Hepatocyte (in vitro differentiated cells): ENCODE measurements at regions not wholly inside any gene's neighbourhood (a gene's known extent, or its start where the extent isn't known, plus 50 kb on each side); places are given as distances from the start of the nearest gene placed in this dataset.
A peak's percentile ranks its signal among the peaks of the same experiment; 100 is the strongest.
"Not testable (repeated sequence)": the region's sequence is repeated elsewhere in the genome, so short reads cannot be mapped to it uniquely, and the experiment has no call there.

Source experiments
- DNase-seq: peaks from one replicate; pipeline ENCODE4 v3.0.0-alpha.2; 2016; ENCODE audit warnings: low spot score
- H2AFZ ChIP-seq: fragments of 200-600 bp; sonication (generic); 2 replicates; pipeline ENCODE4 v1.6.0; 2016; ENCODE audit warnings: antibody characterized with exemption, mild to moderate bottlenecking
- H3K27ac ChIP-seq: fragments of 200-600 bp; sonication (generic); 2 replicates; pipeline ENCODE4 v1.5.1; 2016; ENCODE audit warnings: mild to moderate bottlenecking
- H3K27me3 ChIP-seq: fragments of 200-600 bp; sonication (generic); 2 replicates; pipeline ENCODE4 v1.6.1; 2016
- H3K36me3 ChIP-seq: fragments of 200-600 bp; sonication (generic); replicated peaks from 2 replicates; pipeline ENCODE4 v1.5.1; 2016; ENCODE audit warnings: low read depth; ENCODE audit not compliant: insufficient read depth
- H3K4me1 ChIP-seq: fragments of 200-600 bp; sonication (generic); 2 replicates; pipeline ENCODE4 v1.5.1; 2016; ENCODE audit warnings: mild to moderate bottlenecking, moderate library complexity; ENCODE audit not compliant: insufficient read depth
- H3K4me2 ChIP-seq: fragments of 200-600 bp; sonication (generic); 2 replicates; pipeline ENCODE4 v1.6.0; 2016
- H3K4me3 ChIP-seq: fragments of 200-600 bp; sonication (generic); 2 replicates; pipeline ENCODE4 v1.5.1; 2016; ENCODE audit warnings: mild to moderate bottlenecking
- H3K79me2 ChIP-seq: fragments of 200-600 bp; sonication (generic); 2 replicates; pipeline ENCODE4 v1.6.0; 2017; ENCODE audit warnings: mild to moderate bottlenecking
- H3K9me2 ChIP-seq: fragments of 200-600 bp; sonication (generic); replicated peaks from 2 replicates; pipeline ENCODE4 v1.6.0; 2017; ENCODE audit warnings: mild to moderate bottlenecking; ENCODE audit not compliant: insufficient read depth
- H3K9me3 ChIP-seq: fragments of 200-600 bp; sonication (generic); 2 replicates; pipeline ENCODE4 v1.5.1; 2016; ENCODE audit warnings: low read depth, mild to moderate bottlenecking
- H4K20me1 ChIP-seq: fragments of 200-600 bp; sonication (generic); 2 replicates; pipeline ENCODE4 v1.6.0; 2016; ENCODE audit warnings: mild to moderate bottlenecking; ENCODE audit not compliant: insufficient read depth, poor library complexity, severe bottlenecking
- CTCF ChIP-seq: fragments of 200-600 bp; sonication (generic); IDR thresholded peaks from 2 replicates; pipeline ENCODE4 v1.5.1; 2016; ENCODE audit warnings: antibody characterized with exemption, mild to moderate bottlenecking; ENCODE audit not compliant: poor library complexity
- EZH2 ChIP-seq: fragments of 200-600 bp; sonication (generic); IDR thresholded peaks from 2 replicates; pipeline ENCODE4 v1.6.1; 2016; ENCODE audit warnings: antibody characterized with exemption, mild to moderate bottlenecking, borderline replicate concordance
- EZH2phosphoT487 ChIP-seq: fragments of 200-600 bp; sonication (generic); IDR thresholded peaks from one replicate; pipeline ENCODE4 v1.6.1; 2018; ENCODE audit warnings: antibody characterized with exemption, mild to moderate bottlenecking, low read depth, moderate library complexity; ENCODE audit not compliant: unreplicated experiment, severe bottlenecking
- WGBS: methylation state at CpG from one replicate; pipeline ENCODE4 v1.1.6; 2016; ENCODE audit warnings: low lambda C conversion rate; ENCODE audit errors: missing lambda C conversion rate; 5-methylcytosine and 5-hydroxymethylcytosine counted together

DNA sequence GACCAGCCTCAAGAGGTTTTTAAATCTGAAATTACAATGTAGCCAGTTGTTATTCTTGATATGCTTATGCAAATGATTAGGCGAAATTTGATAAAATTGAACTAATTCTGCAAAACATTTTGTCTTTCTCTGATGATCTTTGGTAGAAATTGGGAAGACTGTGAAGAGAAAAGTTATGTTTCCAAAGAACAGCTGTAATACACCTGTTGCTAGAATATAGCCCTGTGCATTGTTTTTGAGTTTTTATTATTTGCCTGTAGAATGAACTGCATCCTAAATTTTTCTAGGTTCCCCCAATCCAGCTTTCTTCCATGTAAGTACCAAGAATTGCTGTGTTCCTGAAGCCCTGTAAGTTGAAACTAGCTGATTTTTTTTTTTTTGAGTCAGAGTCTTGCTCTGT is 81.5 kb upstream of the RHOU start:
- no peaks in the 10 kb centered on the region for H3K36me3 ChIP-seq

DNA sequence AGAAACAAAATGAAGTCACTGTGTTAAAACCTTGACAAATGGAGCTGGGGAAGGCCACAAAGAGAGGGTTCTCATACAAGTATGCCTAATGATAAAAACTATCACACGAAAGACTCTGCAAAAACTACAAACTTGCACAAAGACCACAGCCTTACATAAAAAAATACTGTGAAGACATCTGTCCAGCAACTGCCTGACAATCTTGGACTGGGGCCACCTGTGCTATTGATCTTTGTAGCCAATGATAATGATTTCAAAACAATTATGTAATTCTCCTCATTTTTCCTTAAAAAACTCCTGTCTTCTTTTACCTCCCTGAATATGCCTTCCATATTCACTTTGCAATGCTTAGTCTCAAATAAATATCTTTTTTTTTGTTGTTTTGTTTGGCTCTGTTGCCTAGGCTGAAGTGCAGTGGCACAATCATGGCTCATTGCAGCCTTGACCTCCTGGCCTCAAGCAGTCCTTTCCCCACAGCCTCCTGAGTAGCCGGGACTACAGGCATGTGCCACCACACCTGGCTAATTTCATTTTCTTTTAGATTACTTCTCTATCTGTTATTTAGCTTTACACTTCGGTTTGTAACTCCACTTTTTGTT is 79.4 kb upstream of the RHOU start:
- Histone ChIP-seq H3K36me3 (no peaks in the 10 kb centered on the region), H3K79me2 (no peaks in the 10 kb centered on the region), H2AFZ (no peak overlapping the region), H3K4me3 (no peak overlapping the region), H3K9me2 (no peaks in the 10 kb centered on the region), H3K4me1 (no peaks in the 10 kb centered on the region), H3K4me2 (no peak overlapping the region), H3K27ac (no peak overlapping the region), H3K27me3 (no peaks in the 10 kb centered on the region), H3K9me3 (no peaks in the 10 kb centered on the region), H4K20me1 (no peaks in the 10 kb centered on the region)
- WGBS: 84% methylated on average over 3 of the region's 3 CpGs
- TF ChIP-seq EZH2phosphoT487 (no peak), EZH2 (no peak), CTCF (no peak)
- DNase-seq: no peak

More for the DNA sequence above, 81.5 kb upstream of the RHOU start:
- Histone ChIP-seq H3K27me3 (peaks cover 10% of the 10 kb centered on the region), H3K27ac (no peak overlapping the region), H3K9me3 (no peaks in the 10 kb centered on the region), H3K79me2 (no peaks in the 10 kb centered on the region), H3K4me3 (no peak overlapping the region), H3K4me1 (no peaks in the 10 kb centered on the region), H3K4me2 (no peak overlapping the region), H2AFZ (no peak overlapping the region), H3K9me2 (no peaks in the 10 kb centered on the region), H4K20me1 (no peaks in the 10 kb centered on the region)
- DNase-seq: no peak
- TF ChIP-seq EZH2 (no peak), CTCF (no peak), EZH2phosphoT487 (no peak)
- WGBS: 100% methylated on average over 1 of the region's 1 CpG

DNA sequence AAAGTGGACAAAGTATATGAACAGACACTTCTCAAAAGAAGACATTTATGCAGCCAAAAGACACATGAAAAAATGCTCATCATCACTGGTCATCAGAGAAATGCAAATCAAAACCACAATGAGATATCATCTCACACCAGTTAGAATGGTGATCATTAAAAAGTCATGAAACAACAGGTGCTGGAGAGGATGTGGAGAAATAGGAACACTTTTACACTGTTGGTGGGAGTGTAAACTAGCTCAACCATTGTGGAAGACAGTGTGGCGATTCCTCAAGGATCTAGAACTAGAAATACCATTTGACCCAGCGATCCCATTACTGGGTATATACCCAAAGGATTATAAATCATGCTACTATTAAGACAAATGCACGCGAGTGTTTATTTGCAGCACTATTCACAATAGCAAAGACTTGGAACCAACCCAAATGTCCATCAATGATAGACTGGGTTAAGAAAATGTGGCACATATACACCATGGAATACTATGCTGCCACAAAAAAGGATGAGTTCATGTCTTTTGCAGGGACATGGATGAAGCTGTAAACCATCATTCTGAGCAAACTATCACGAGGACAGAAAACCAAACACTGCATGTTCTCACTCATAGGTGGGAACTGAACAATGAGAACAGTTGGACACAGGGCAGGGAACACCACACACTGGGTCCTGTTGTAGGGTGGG is 73.1 kb upstream of the RHOU start:
- H2AFZ ChIP-seq, H3K9me3 ChIP-seq, H3K4me1 ChIP-seq, H3K79me2 ChIP-seq, H3K9me2 ChIP-seq, H3K27me3 ChIP-seq, H3K36me3 ChIP-seq, H4K20me1 ChIP-seq, H3K4me2 ChIP-seq, H3K4me3 ChIP-seq, H3K27ac ChIP-seq, DNase-seq: not testable (repeated sequence)
- 92% methylated on average over 5 of the region's 5 CpGs for WGBS

GRCh38 chr1:228664399-228664914 is 70.8 kb upstream of the RHOU start:
- TF ChIP-seq EZH2phosphoT487 (no peak), EZH2 (no peak), CTCF (peak; percentile 91)
- Histone ChIP-seq H3K79me2 (no peaks in the 10 kb centered on the region), H2AFZ (no peak overlapping the region), H3K36me3 (no peaks in the 10 kb centered on the region), H4K20me1 (no peaks in the 10 kb centered on the region), H3K27me3 (no peaks in the 10 kb centered on the region), H3K27ac (no peak overlapping the region), H3K4me1 (peaks cover 5% of the 10 kb centered on the region), H3K4me3 (no peak overlapping the region), H3K4me2 (no peak overlapping the region), H3K9me3 (no peaks in the 10 kb centered on the region), H3K9me2 (no peaks in the 10 kb centered on the region)
- peak; percentile 87 for DNase-seq
- 49% methylated on average over 14 of the region's 14 CpGs for WGBS
